ENCODE measurements at regions not wholly inside any gene's neighbourhood (a gene's known extent, or its start where the extent isn't known, plus 50 kb on each side); places are given as distances from the start of the nearest gene placed in this dataset.

GRCh38 chr4:160143574-160143973 is 1040.7 kb downstream of the RAPGEF2 start:
- no peak overlapping the region for H3K4me3 ChIP-seq (ENCODE audit: low read depth, low read length)
- TF ChIP-seq CTCF (IDR thresholded peaks at IDR 0.05; ENCODE audit: low read depth, low read length, missing control alignments), result no peak
- no peak for DNase-seq (ENCODE audit: low read depth)
- in situ Hi-C loops (cut with HindIII; ENCODE audit: low sequenced_read_pairs), result no loop called here

DNA sequence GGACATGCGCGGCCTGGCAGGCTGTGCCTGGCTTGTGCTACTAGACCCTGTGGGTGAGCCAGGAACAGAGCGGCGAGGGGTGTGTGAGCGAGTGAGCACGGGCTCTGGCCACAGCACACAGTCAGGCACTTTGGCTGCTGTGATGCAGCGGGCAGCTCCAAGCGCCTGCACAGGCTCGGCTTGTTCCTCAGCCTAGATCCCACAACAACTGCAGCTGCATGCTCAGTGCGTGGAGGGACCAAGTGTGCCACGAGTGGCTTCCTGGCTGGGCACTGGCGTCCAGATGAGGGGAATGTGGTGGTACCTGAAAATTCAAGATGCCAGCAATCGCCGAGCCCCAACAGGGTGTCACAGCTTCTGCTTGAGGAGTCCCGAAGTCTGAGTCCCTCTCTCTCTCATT is 1056.6 kb downstream of the RAPGEF2 start:
- in situ Hi-C loops (cut with HindIII; ENCODE audit: low sequenced_read_pairs), result no loop called here
- TF ChIP-seq CTCF (IDR thresholded peaks at IDR 0.05; ENCODE audit: low read depth, low read length, missing control alignments), result no peak
- DNase-seq (ENCODE audit: low read depth), result no peak

GRCh38 chr4:160161026-160161425 is 1058.1 kb downstream of the RAPGEF2 start:
- in situ Hi-C loops (cut with HindIII; ENCODE audit: low sequenced_read_pairs), result no loop called here
- no peak for TF ChIP-seq CTCF (IDR thresholded peaks at IDR 0.05; ENCODE audit: low read depth, low read length, missing control alignments)

More for the DNA sequence above, 1056.6 kb downstream of the RAPGEF2 start:
- H3K4me3 ChIP-seq (ENCODE audit: low read depth, low read length), result no peak overlapping the region

GRCh38 chr4:160175064-160175643 is 1072.3 kb downstream of the RAPGEF2 start:
- TF ChIP-seq CTCF (IDR thresholded peaks at IDR 0.05; ENCODE audit: low read depth, low read length, missing control alignments), result no peak
- H3K4me3 ChIP-seq (ENCODE audit: low read depth, low read length), result no peak overlapping the region
- in situ Hi-C loops (cut with HindIII; ENCODE audit: low sequenced_read_pairs), result no loop called here
- DNase-seq (ENCODE audit: low read depth), result no peak

More at GRCh38 chr4:160161026-160161425, 1058.1 kb downstream of the RAPGEF2 start:
- no peak overlapping the region for H3K4me3 ChIP-seq (ENCODE audit: low read depth, low read length)
- no peak for DNase-seq (ENCODE audit: low read depth)

GRCh38 chr4:160180211-160180610 is 1077.3 kb downstream of the RAPGEF2 start:
- no peak overlapping the region for H3K4me3 ChIP-seq (ENCODE audit: low read depth, low read length)
- peak; percentile 55 for DNase-seq (ENCODE audit: low read depth)
- in situ Hi-C loops (cut with HindIII; ENCODE audit: low sequenced_read_pairs), result no loop called here
- TF ChIP-seq CTCF (IDR thresholded peaks at IDR 0.05; ENCODE audit: low read depth, low read length, missing control alignments), result no peak

GRCh38 chr4:160182727-160183126 is 1079.8 kb downstream of the RAPGEF2 start:
- no peak for TF ChIP-seq CTCF (IDR thresholded peaks at IDR 0.05; ENCODE audit: low read depth, low read length, missing control alignments)
- in situ Hi-C loops (cut with HindIII; ENCODE audit: low sequenced_read_pairs), result no loop called here
- H3K4me3 ChIP-seq (ENCODE audit: low read depth, low read length), result no peak overlapping the region
- DNase-seq (ENCODE audit: low read depth), result no peak

Data from astrocyte of the cerebellum (primary cell).